Type B pancreatic cell (in vitro differentiated cells): ENCODE measurements at regions not wholly inside any gene's neighbourhood (a gene's known extent, or its start where the extent isn't known, plus 50 kb on each side); places are given as distances from the start of the nearest gene placed in this dataset.

Experiments
- DNase-seq: peaks from one replicate; pipeline ENCODE4 v3.0.0; 2021; ENCODE audit warnings: mixed read lengths; ENCODE audit not compliant: unreplicated experiment; ENCODE audit errors: extremely low spot score
- H3K27ac Mint-ChIP-seq: 2 replicates; pipeline ENCODE4 v1.8.0; 2021; ENCODE audit warnings: mild to moderate bottlenecking, mixed read lengths
- H3K27me3 Mint-ChIP-seq: 2 replicates; pipeline ENCODE4 v1.8.0; 2021; ENCODE audit warnings: mixed read lengths
- H3K36me3 Mint-ChIP-seq: 2 replicates; pipeline ENCODE4 v1.8.0; 2021; ENCODE audit warnings: mixed read lengths
- H3K4me1 Mint-ChIP-seq: one replicate; pipeline ENCODE4 v1.8.0; 2021; ENCODE audit warnings: mixed read lengths; ENCODE audit not compliant: unreplicated experiment
- H3K4me3 Mint-ChIP-seq: 2 replicates; pipeline ENCODE4 v1.8.0; 2021; ENCODE audit warnings: mild to moderate bottlenecking, mixed read lengths
- H3K9me3 Mint-ChIP-seq: 2 replicates; pipeline ENCODE4 v1.8.0; 2021; ENCODE audit warnings: mixed read lengths
- TF ChIP-seq, protein P1 (sequence below): fragments of 200-600 bp; sonication (generic); conservative IDR thresholded peaks from 2 replicates; pipeline ENCODE4 v1.5.0; 2021; ENCODE audit warnings: antibody characterized with exemption, mild to moderate bottlenecking

DNA sequence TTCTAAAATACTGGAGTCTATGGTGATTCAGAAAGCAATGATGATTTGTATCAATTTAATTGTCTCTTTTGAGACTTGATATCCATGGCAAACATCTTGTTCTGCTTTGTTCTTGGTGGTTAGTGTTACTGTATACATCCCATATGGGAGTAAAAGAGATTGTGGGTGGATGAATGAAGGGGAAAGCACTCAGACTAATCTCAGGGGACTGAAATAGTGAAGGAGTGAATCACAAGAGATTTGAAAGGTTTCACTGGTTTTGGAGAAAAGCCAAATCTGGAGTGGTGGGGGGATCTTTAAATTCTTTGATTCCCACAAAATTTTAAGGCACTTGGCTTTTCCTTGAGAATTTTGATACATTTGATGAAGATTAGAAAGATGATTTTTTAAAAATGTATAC, 369.4 kb downstream of the INHBA start:
- no peak for DNase-seq
- H3K9me3 Mint-ChIP-seq = peaks cover 4% of the 10 kb centered on the region
- H3K4me3 Mint-ChIP-seq = no peak overlapping the region
- no peaks in the 10 kb centered on the region for H3K27me3 Mint-ChIP-seq
- H3K4me1 Mint-ChIP-seq = no peaks in the 10 kb centered on the region
- no peaks in the 10 kb centered on the region for H3K36me3 Mint-ChIP-seq
- no peak overlapping the region for H3K27ac Mint-ChIP-seq
- TF ChIP-seq, protein P1, sequence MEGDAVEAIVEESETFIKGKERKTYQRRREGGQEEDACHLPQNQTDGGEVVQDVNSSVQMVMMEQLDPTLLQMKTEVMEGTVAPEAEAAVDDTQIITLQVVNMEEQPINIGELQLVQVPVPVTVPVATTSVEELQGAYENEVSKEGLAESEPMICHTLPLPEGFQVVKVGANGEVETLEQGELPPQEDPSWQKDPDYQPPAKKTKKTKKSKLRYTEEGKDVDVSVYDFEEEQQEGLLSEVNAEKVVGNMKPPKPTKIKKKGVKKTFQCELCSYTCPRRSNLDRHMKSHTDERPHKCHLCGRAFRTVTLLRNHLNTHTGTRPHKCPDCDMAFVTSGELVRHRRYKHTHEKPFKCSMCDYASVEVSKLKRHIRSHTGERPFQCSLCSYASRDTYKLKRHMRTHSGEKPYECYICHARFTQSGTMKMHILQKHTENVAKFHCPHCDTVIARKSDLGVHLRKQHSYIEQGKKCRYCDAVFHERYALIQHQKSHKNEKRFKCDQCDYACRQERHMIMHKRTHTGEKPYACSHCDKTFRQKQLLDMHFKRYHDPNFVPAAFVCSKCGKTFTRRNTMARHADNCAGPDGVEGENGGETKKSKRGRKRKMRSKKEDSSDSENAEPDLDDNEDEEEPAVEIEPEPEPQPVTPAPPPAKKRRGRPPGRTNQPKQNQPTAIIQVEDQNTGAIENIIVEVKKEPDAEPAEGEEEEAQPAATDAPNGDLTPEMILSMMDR = no peak

DNA sequence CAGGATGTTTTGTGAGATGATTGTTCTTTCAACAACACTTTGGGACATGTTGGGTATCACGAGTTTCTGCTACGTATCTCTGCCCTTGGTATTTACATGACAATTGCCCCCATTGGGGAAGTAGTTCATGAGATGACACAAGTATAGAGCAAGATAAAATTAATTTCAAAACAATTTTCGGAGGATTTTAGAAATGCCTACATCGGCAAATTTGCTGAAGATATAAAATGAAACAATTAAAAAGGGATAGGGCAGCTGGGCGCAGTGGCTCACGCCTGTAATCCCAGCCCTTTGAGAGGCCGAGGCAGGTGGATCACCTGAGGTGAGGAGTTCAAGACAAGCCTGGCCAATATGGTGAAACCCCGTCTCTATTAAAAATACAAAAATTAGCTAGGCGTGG, 371.7 kb downstream of the INHBA start:
- H3K27ac Mint-ChIP-seq = no peak overlapping the region
- peaks cover 4% of the 10 kb centered on the region for H3K9me3 Mint-ChIP-seq
- H3K27me3 Mint-ChIP-seq = no peaks in the 10 kb centered on the region
- H3K4me1 Mint-ChIP-seq = peaks cover 5% of the 10 kb centered on the region
- no peak overlapping the region for H3K4me3 Mint-ChIP-seq
- no peak for DNase-seq
- TF ChIP-seq, protein P1 = no peak
- H3K36me3 Mint-ChIP-seq = no peaks in the 10 kb centered on the region

DNA sequence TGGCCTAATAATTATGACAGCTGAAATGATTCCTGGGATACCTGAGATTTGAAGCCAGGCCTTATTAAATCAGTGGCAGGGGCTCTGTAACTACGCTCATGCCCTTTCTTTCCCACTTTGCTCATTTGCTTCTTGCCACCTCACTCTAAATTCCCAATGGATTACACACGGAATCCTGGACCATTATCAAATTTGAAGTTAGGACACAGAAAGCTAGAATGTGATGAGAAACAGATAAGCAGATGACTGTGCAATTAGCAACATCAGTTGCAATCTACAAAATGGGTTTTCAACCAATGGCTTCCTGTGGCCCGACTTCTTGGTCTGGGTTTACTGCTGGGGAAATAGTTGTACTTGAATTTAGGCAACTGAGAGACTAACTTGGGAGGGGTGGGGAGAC, 374.3 kb downstream of the INHBA start:
- TF ChIP-seq, protein P1 = no peak
- DNase-seq = no peak
- Mint-ChIP-seq H3K9me3 (peaks cover 4% of the 10 kb centered on the region), H3K36me3 (no peaks in the 10 kb centered on the region), H3K27me3 (no peaks in the 10 kb centered on the region), H3K4me1 (peaks cover 5% of the 10 kb centered on the region), H3K4me3 (no peak overlapping the region), H3K27ac (no peak overlapping the region)

DNA sequence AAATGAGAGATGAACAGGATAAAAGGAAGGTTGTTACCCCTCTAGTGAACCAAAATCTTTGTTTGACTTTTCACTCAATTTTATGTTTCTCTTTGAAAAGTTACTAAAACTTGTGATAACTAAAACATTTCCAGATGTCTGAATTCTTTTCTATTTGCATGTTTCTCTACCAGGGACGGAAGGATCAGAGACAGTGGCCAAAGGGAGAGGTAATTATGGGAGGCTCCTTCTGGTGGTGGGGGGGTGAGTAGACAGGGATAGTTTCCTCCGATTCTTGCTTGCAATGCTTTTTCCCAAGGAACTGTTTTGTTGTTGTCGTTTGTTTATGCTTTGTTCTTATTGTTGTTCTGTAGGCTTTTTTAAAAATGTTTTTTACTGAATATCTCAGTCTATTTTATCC, 374.8 kb downstream of the INHBA start:
- no peak for DNase-seq
- Mint-ChIP-seq H3K27ac (no peak overlapping the region), H3K27me3 (no peaks in the 10 kb centered on the region), H3K4me1 (peaks cover 5% of the 10 kb centered on the region), H3K36me3 (no peaks in the 10 kb centered on the region), H3K4me3 (no peak overlapping the region), H3K9me3 (peaks cover 4% of the 10 kb centered on the region)
- TF ChIP-seq, protein P1 = no peak

DNA sequence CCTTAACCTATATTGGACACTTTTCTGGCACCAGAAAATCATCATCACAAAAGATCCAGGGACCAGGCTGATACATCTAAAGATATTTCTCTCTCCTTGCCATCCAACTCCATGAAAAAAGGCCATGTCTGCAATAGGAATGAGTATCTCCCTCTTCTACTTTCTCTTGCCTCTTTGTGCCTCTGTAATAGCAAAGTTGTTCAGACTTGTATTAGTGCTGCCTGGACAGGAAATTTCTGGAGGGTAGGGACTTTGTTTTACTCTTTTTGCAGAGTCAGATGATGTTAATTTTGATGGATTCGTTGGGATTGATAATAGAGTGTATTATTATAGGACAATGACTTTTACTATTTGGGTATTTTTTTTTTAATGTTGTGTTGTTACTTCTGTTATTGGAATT, 376.3 kb downstream of the INHBA start:
- TF ChIP-seq, protein P1 = no peak
- Mint-ChIP-seq H3K27me3 (no peaks in the 10 kb centered on the region), H3K36me3 (no peaks in the 10 kb centered on the region), H3K27ac (no peak overlapping the region), H3K4me1 (peaks cover 5% of the 10 kb centered on the region), H3K9me3 (peaks cover 4% of the 10 kb centered on the region), H3K4me3 (no peak overlapping the region)
- DNase-seq = no peak

DNA sequence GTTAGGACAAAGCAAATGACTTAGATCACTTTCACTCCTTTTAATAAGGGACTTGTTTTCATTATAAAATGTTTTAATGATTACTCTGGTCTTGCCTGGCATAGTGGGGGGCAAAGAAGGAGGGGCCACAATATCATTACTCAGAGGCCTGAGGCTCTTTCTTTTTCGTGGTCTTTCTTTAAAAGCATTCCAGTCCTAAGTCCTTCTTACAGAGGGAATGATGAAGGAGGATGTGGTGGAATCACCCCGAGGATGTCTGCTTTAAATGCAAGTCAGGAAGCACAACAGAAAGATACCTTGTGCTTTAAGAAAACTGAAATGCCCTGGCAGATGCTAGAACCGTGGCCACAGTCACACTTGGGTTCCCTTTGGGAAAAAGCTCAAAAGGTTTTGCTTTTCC, 379.1 kb downstream of the INHBA start:
- no peaks in the 10 kb centered on the region for H3K36me3 Mint-ChIP-seq
- no peak overlapping the region for H3K27ac Mint-ChIP-seq
- no peak for DNase-seq
- H3K9me3 Mint-ChIP-seq = no peaks in the 10 kb centered on the region
- no peaks in the 10 kb centered on the region for H3K27me3 Mint-ChIP-seq
- H3K4me3 Mint-ChIP-seq = no peak overlapping the region
- peaks cover 5% of the 10 kb centered on the region for H3K4me1 Mint-ChIP-seq
- TF ChIP-seq, protein P1 = no peak
